PC-3 (cell line): ENCODE measurements at regions not wholly inside any gene's neighbourhood (a gene's known extent, or its start where the extent isn't known, plus 50 kb on each side); places are given as distances from the start of the nearest gene placed in this dataset.

Experiments used
- ATAC-seq: fragments of 200-7000 bp; cut with Tn5 transposase; 2 replicates; pipeline ENCODE4 v1.9.1; 2020; ENCODE audit warnings: mild to moderate bottlenecking, moderate library complexity
- BruUV-seq: library from RNA; stranded (reverse); fragments of 400-500 nt; replicated peaks from 2 replicates; lab custom pipeline; 2021; lab: Mats Ljungman, UMichigan
- CTCF ChIA-PET: fragments of 300-600 bp; sonication (Branson Sonifier 250); formaldehyde crosslinking; loops from one replicate; lab custom pipeline; 2022; ENCODE audit warnings: antibody characterized with exemption; lab: Charles Lee
- POLR2A ChIA-PET: fragments of 300-600 bp; sonication (Branson Sonifier 250); formaldehyde crosslinking; loops from one replicate; lab custom pipeline; 2022; ENCODE audit warnings: antibody characterized with exemption; ENCODE audit not compliant: unreplicated experiment; lab: Charles Lee
- DNase-seq: peaks from one replicate; pipeline ENCODE4 v3.0.0-alpha.2; 2015
- H2AFZ ChIP-seq: fragments of 300-600 bp; sonication (generic); 2 replicates; pipeline ENCODE4 v1.6.0; 2016; ENCODE audit warnings: antibody characterized with exemption, low read length
- H3F3A ChIP-seq: fragments of 300-600 bp; sonication (generic); one replicate; pipeline ENCODE4 v1.6.0; 2017; ENCODE audit warnings: antibody characterized with exemption, low read length, control low read depth, mild to moderate bottlenecking; ENCODE audit not compliant: unreplicated experiment
- H3K27ac ChIP-seq: fragments of 300-600 bp; sonication (generic); 2 replicates; pipeline ENCODE4 v1.5.1; 2016; ENCODE audit warnings: mild to moderate bottlenecking, low read length
- H3K27me3 ChIP-seq: fragments of 300-600 bp; sonication (generic); 2 replicates; pipeline ENCODE4 v1.6.1; 2016; ENCODE audit warnings: low read length, mixed read lengths
- H3K36me3 ChIP-seq: fragments of 300-600 bp; sonication (generic); 2 replicates; pipeline ENCODE4 v1.6.1; 2016; ENCODE audit warnings: low read depth, mixed run types, low read length, mixed read lengths
- H3K4me1 ChIP-seq: fragments of 300-600 bp; sonication (generic); 2 replicates; pipeline ENCODE4 v1.5.1; 2016; ENCODE audit warnings: low read length; ENCODE audit not compliant: insufficient read depth
- H3K4me2 ChIP-seq: fragments of 300-600 bp; sonication (generic); 2 replicates; pipeline ENCODE4 v1.6.0; 2016; ENCODE audit warnings: low read length
- H3K4me3 ChIP-seq: fragments of 300-600 bp; sonication (generic); 2 replicates; pipeline ENCODE4 v1.5.1; 2016; ENCODE audit warnings: mild to moderate bottlenecking, low read length, mixed read lengths
- H3K79me2 ChIP-seq: fragments of 300-600 bp; sonication (generic); 2 replicates; pipeline ENCODE4 v1.6.1; 2017; ENCODE audit warnings: low read length, mixed read lengths
- H3K9ac ChIP-seq: fragments of 300-600 bp; sonication (generic); 2 replicates; pipeline ENCODE4 v1.6.0; 2016; ENCODE audit warnings: mild to moderate bottlenecking, low read length
- H3K9me2 ChIP-seq: fragments of 300-600 bp; sonication (generic); replicated peaks from 2 replicates; pipeline ENCODE4 v1.6.1; 2016; ENCODE audit warnings: mixed run types, low read length, mixed read lengths
- H3K9me3 ChIP-seq: fragments of 300-600 bp; sonication (generic); 2 replicates; pipeline ENCODE4 v1.6.1; 2016; ENCODE audit warnings: low read length, mixed read lengths
- H4K20me1 ChIP-seq: fragments of 300-600 bp; sonication (generic); 2 replicates; pipeline ENCODE4 v1.6.1; 2016; ENCODE audit warnings: low read length, mixed read lengths
- CTCF ChIP-seq: fragments of 300-600 bp; sonication (generic); conservative IDR thresholded peaks from 2 replicates; pipeline ENCODE4 v1.5.1; 2017; ENCODE audit warnings: antibody characterized with exemption, low read depth, mild to moderate bottlenecking, low read length
- EZH2 ChIP-seq: fragments of 300-600 bp; sonication (generic); IDR thresholded peaks from one replicate; pipeline ENCODE4 v1.6.1; 2017; ENCODE audit warnings: antibody characterized with exemption, mild to moderate bottlenecking, low read length; ENCODE audit not compliant: unreplicated experiment
- EZH2phosphoT487 ChIP-seq: fragments of 300-600 bp; sonication (generic); IDR thresholded peaks from 2 replicates; pipeline ENCODE4 v1.6.1; 2018; ENCODE audit warnings: mild to moderate bottlenecking, antibody characterized with exemption, low read length, borderline replicate concordance
- intact Hi-C: fragments of 100-400 bp; cut with micrococcal nuclease; formaldehyde crosslinking; loops from 2 replicates; pipeline ENCODE4 v1.9.0; 2023

DNA sequence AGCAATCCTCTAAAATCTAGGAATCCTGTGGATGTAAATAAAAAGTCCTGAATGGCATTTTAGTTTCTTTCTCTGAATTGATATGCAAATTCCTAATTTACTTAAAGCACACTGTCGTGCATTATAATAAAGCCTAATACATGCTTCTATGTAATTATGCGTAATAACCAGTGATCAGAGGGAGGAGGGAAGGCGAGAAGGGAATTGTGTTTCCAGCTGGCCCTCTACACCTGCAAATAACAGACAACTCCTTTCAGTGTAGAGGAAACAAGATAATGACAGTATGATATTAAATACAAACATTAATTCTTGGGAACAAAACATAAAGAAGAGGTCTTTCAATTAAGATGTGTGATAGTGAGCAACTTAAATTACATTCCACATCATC, 419.6 kb upstream of the LCORL start:
- no peaks in the 10 kb centered on the region for H3K79me2 ChIP-seq
- intact Hi-C loops = no loop called here
- H3K4me2 ChIP-seq = no peak overlapping the region

DNA sequence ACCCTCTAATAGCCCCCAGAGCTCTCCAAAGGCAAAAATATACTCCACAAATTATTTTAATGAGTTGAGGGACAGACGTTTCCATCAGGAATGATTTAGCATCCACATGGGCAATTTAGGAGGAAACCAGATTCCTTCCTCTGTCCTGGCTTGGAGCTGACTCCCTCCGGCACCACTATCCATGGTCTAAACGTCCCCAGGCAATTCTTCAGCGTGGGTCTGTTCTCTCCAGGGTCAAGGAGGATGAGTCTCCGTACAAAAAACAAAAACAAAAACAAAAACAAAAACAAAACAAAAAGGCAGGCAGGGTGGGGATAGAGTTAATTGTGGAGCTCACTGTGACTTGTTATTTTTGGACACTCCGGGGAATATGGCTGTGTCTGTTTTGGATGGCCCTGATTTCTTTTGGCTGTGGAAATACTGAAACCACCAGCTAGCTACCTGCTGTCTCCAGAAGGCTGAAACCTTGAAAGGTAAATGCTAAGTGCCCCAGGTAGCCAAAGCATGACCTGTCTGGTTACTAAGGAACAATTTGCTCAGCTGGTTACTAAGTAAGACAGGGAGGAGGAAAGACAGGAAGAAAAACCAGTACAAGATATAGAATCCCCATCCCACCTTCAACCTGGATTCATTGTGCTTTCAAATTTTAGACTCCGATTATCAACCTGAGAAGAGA, 419.1 kb upstream of the LCORL start:
- no peaks in the 10 kb centered on the region for H3K36me3 ChIP-seq
- CTCF ChIA-PET = no interaction called here
- no peaks in the 10 kb centered on the region for H3K9me2 ChIP-seq
- DNase-seq (no peak), ATAC-seq (no peak)
- no TSS peak for BruUV-seq
- no peak overlapping the region for H3K4me2 ChIP-seq
- H2AFZ ChIP-seq = no peak overlapping the region
- no peaks in the 10 kb centered on the region for H3K4me1 ChIP-seq
- H3K4me3 ChIP-seq = no peak overlapping the region
- intact Hi-C loops = no loop called here
- POLR2A ChIA-PET = no interaction called here
- H4K20me1 ChIP-seq = no peaks in the 10 kb centered on the region
- H3K27me3 ChIP-seq = no peaks in the 10 kb centered on the region
- no peak overlapping the region for H3K27ac ChIP-seq
- H3K9ac ChIP-seq = no peak overlapping the region
- H3K9me3 ChIP-seq = no peaks in the 10 kb centered on the region
- H3F3A ChIP-seq = no peaks in the 10 kb centered on the region
- no peaks in the 10 kb centered on the region for H3K79me2 ChIP-seq
- TF ChIP-seq EZH2phosphoT487 (no peak), EZH2 (no peak), CTCF (no peak)

More for the DNA sequence above, 419.6 kb upstream of the LCORL start:
- Histone ChIP-seq H3K36me3 (no peaks in the 10 kb centered on the region), H3F3A (no peaks in the 10 kb centered on the region), H3K9me2 (no peaks in the 10 kb centered on the region), H3K4me3 (no peak overlapping the region), H2AFZ (no peak overlapping the region), H3K9ac (no peak overlapping the region), H3K27me3 (no peaks in the 10 kb centered on the region), H4K20me1 (no peaks in the 10 kb centered on the region), H3K27ac (no peak overlapping the region), H3K4me1 (no peaks in the 10 kb centered on the region), H3K9me3 (no peaks in the 10 kb centered on the region)
- DNase-seq (no peak), ATAC-seq (no peak)
- TF ChIP-seq CTCF (no peak), EZH2phosphoT487 (no peak)
- CTCF ChIA-PET = no interaction called here
- BruUV-seq = no TSS peak
- POLR2A ChIA-PET = no interaction called here

- Histone ChIP-seq H3K4me3 (no peak overlapping the region), H3K27me3 (no peaks in the 10 kb centered on the region), H3K9me2 (no peaks in the 10 kb centered on the region), H3K27ac (no peak overlapping the region), H3F3A (no peaks in the 10 kb centered on the region), H3K79me2 (no peaks in the 10 kb centered on the region), H3K9me3 (no peaks in the 10 kb centered on the region), H3K4me2 (no peak overlapping the region), H3K36me3 (no peaks in the 10 kb centered on the region), H4K20me1 (no peaks in the 10 kb centered on the region), H2AFZ (no peak overlapping the region), H3K4me1 (no peaks in the 10 kb centered on the region), H3K9ac (no peak overlapping the region)
- DNase-seq (no peak), ATAC-seq (no peak)
- TF ChIP-seq EZH2 (no peak), CTCF (no peak), EZH2phosphoT487 (no peak)
- BruUV-seq = no TSS peak
- intact Hi-C loops = no loop called here
- ChIA-PET CTCF (no interaction called here), POLR2A (no interaction called here)
These were observed 417.8 kb upstream of the LCORL start for GRCh38 chr4:18439311-18439710.
